ENCODE measurements at regions not wholly inside any gene's neighbourhood (a gene's known extent, or its start where the extent isn't known, plus 50 kb on each side); places are given as distances from the start of the nearest gene placed in this dataset.
A peak's percentile ranks its signal among the peaks of the same experiment; 100 is the strongest.

DNA sequence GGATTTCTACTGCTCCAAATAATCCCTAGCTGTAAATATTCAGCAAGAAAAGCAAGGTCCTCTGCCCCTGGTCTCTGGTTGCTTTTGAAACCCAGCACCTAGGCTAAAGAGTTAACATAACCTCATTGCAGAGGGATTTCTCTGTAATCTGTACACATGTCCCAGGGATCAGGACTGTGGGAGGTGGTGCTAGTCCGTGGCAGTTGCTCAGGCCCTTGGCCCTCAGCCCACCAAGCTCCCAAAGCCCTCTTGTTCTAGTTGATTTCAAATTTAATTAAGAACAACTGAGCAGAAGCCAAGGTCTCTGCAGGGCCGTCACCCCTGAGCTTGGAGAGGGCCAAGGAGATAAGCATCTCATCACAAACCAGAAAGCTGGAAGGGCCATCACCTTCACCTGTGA lies 181.1 kb downstream of the SOX9 start:
- DNase-seq (ENCODE audit: low spot score): no peak

DNA sequence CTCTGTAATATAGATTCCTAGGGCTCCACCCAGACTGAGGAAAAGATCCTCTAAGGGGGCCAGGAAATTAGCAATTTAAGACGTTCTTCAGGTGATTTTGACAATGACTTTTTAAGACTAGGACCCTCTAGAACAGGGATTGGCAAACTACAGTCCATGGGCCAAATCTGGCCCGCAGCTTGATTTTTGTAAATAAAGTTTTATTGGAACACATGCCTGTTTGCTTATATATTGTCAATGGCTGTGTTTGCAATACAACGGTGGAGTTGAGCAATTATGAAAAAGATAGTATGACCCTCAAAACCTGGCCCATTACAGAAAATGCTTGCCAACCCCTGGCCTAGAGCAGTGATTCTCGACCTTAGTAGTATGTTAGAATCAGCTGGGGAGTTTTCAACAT lies 181.9 kb downstream of the SOX9 start:
- no peak for DNase-seq (ENCODE audit: low spot score)

DNA sequence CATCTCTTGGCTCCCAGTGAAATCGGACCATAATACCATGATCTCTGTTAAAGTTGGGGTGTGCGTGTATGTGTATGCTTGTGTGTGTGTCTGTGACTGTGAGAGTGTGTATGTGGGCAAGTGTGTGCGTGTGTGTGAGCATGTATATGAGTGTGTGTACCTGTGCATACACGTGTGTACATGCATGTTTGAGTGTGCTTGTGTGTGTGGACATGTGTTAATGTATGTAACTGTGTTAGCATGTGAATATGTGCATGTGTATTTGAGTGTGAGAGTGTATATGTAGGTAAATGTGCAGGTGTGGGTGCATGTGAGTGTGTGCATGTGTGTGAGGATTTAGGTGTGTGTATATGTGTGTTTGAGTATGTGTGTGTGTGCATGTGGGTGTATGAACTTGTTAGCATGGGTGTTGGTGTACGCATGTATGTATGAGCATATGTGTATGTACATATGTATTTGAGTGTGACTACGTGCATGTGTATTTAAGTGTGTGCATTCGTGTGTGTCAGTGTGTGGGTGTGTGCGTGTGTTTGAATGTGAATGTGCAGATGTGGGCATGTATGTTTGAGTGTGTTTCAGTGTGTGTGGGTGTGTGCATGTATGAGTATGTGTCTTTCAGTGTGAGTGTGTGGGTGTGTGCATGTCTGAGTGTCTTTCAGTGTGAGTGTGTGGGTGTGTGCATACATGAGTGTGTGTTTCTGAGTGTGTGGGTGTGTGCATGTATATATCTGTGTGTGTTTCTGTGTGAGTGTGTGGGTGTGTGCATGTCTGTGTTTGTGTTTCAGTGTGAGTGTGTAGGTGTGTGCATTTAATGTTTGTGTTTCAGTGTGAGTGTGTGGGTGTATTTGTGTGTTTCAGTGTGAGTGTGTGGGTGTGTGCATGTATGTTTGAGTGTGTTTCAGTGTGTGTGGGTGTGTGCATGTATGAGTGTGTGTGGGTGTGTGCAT lies 183.2 kb downstream of the SOX9 start:
- DNase-seq (ENCODE audit: low spot score): no peak

DNA sequence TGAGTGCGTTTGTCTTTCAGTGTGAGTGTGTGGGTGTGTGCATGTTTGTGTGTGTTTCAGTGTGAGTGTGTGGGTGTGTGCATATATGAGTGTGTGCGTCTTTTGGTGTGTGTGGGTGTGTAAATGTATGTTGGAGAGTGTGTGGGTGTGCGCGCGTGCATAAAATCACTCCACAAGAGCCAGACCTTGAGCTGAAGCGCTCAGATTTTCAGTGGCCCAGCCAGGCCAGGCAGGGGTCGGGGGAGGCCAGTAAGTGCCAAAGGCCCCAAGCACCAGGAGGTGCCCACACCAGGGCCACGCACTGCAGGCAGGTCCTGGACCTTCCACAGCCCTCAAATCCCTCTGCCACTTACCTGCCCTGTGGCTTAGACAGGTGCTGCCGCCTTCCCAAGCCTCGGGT lies 184.0 kb downstream of the SOX9 start:
- DNase-seq (ENCODE audit: low spot score): no peak

DNA sequence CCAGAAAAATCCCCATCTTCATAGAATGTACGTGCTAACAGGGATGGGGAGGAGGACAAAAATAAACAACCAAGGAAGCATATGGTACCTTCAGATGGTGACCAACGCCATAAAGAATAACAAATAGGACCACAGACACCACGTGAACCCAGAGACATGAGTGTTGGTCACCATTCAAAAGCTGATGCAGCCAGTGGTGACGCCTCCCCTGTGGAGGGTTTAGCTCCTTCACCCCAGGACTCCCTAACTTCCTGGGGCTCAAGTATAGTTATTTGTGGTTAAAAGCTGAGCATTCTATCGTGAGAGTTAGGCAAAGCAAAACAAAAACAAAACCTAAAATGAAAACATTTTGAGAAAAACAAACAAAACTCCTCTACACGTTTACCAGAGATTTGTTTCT lies 184.7 kb downstream of the SOX9 start:
- DNase-seq (ENCODE audit: low spot score): no peak

DNA sequence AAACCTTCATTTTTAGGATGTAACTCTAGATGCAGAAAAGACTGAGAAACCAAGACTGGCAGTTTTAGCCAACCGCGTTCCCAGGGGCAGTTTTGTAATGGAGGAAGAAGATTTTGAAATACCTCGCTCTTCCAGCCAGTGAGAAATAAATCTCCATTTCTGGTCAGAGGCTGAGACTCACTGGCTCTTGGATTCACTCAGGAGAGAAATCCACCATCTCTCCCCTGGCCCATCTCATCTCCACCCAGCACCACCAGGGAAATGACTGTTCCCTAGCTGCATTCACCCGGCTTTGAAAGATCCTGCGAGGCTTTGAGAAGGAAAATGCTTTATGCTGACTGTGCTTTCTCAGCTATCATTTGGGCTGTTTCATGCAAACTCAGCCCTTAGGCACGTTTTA lies 185.2 kb downstream of the SOX9 start:
- no peak for DNase-seq (ENCODE audit: low spot score)

DNA sequence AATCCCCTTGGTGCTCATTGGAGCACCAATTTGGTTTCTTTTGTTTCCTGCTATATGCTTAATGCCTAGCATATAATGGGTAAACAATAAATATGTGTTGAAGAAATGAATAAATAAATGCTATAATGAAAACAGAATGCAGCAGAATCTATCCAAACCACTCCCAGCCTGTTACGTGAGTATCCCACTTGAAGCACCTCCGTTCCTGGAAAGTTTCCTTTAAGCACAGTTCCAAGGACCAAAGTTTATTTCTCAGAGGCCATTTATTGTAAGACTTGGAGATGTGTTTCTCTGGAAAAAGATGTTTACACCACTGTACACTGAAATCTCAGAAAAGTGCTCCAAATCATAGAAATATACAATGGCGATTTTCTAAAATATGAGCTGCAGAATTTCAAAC lies 187.0 kb downstream of the SOX9 start:
- DNase-seq (ENCODE audit: low spot score): no peak

DNA sequence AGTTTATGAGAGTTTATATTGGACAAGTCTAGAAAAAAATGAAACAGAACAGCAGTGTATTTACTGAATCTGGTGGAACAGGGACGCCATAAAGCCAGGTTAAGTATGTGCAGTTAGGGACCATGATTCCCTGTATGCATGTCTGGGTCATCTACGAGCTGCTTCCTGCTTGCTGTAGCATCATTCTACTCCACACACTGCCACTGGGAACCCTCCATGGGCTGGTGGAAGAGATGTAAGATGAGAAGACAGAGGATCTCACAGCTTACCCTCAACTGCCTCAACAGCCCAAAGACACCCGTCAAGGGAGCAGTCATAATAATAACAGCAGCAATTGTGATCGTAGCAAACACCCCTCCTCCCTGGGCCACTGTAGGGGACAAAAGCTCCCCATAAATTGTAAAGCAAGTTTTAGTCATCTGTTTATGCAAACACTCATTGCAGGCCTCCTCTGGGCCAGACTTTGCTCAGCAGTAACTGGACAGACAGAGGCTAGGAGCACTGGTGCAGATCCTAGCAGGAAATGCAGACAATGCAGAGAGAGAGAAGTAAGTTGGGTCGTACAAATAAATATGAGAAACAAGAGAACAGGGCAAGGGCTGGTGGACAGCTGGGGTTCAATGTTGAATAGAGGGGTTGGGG lies 188.0 kb downstream of the SOX9 start:
- no peak for DNase-seq (ENCODE audit: low spot score)

DNA sequence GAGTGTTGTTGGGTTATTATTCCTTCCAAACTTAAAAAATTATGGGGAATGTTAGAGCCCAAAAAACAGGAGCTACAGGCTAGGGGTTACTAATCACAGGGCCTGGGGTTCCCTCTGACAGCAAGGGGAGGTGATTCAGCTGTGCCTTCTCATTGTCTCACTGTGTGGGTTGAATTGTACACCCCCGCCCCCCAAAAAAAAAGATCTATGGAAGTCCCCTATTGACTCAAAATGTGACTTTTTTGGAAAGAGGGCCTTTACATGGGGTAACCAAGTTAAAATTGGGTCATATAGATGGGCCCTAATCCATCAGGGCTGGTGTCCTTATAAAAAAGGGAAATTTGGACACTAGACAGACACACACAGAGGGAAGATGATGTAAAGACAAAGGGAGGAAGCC lies 190.2 kb downstream of the SOX9 start:
- DNase-seq (ENCODE audit: low spot score): no peak

DNA sequence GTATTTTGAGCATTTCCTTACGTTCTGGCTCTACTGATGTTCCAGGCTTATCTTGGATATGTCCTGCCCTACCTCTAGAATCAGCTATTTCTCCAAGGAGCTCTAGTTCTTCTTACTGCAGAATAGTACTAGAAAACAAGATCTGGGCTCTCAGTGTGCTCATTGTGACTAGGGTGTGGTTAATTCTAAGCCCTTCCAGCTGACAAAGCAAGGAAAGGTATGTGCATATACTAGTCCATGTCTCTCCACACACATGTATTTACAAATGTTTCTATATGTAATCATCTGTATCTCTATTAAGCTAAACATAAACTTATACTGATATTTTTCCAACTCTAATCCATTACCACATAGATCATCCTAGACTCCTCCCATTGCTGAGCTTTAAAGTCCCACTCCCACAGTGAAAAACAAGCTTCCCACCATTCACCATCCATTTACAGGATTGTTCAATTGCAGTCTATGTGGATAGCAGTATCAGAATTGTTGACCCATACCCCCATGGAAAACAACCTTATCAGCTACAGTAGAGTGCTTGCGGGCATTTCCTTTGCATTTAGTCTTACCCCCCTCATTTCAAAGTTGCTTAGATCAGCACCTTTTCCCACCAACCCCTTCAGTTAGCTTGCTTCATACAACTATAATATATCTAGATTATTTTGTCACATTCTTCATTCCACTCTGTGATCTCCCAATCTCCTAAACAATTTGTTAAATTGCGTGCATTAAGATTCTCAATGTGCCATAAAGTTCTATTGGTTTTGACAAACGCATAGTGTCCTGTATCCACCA lies 194.5 kb downstream of the SOX9 start:
- no peak for DNase-seq (ENCODE audit: low spot score)

DNA sequence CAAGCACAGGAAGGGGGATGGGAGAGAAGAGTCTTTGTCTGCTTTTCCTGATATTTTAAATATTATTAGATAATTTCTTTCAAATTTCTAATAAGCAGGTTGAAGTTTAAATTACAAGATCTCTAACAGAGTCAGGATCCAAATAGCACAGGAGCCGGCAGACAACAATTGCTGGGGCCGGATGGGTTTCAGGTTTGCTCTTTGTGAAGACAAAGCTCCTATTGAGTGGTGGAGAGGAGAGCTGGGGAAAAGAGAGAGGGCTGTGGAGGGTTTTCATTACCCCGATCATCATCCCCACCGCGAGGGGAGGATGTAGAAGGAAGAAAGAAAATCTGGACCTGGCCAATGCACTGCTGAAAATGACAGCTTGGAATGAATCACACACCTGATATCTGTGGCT lies 197.3 kb downstream of the SOX9 start:
- DNase-seq (ENCODE audit: low spot score): no peak

DNA sequence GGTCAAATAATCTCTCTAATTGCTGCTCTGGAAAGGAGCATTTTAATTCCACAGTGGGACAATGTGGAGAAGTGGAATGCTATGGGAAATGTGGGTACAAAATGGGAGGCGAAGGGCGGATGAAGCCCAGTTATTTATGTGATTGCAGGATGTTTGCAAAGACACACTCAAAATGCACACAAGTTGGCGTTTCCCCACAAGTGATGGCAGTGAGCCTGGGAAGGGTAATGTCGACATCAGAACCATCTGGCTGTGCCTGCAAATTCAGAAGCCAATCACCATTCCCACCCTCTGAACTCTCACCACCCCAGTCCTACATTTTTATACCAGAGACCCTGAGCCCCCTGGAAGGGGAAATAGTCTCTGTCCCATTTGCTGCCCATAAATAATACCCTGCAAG lies 201.1 kb downstream of the SOX9 start:
- DNase-seq (ENCODE audit: low spot score): no peak

DNA sequence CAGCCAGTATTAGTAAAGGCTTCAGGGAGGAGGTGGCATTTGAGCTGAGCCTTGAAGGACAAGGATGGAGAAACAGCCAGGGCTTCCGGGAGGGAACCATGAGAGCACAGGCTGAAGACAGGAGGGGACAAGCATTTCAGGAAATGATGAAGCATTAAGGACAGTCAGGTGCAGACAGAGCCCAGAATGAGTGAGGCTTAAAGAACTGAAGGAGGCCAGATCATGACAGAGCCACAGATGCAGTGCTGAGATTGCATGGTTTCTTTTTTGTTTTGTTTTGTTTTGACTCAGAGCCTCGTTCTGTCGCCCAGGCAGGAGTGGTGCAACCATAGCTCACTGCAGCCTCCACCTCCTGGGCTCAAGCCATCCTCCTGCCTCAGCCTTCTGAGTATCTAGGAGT lies 211.5 kb downstream of the SOX9 start:
- DNase-seq (ENCODE audit: low spot score): no peak

DNA sequence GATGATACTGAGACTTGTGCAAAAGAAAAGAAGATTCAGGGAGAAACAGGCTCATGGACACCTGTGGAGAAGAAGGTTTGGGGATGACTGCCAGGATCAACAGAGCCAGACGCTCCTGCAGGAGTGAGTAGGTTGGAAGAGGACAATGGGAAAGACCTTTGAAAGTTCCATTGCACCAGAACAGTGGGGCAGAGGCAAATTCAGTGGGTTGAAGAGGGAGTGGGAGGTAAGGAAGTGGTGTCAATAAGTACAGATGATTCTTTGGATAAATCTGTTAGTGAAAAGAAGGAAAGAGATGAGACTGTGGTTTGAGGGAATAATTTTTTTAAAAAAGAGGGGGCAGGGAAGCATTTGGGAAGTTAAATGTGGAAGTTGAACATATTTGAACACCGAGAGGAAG lies 212.8 kb downstream of the SOX9 start:
- DNase-seq (ENCODE audit: low spot score): no peak

DNA sequence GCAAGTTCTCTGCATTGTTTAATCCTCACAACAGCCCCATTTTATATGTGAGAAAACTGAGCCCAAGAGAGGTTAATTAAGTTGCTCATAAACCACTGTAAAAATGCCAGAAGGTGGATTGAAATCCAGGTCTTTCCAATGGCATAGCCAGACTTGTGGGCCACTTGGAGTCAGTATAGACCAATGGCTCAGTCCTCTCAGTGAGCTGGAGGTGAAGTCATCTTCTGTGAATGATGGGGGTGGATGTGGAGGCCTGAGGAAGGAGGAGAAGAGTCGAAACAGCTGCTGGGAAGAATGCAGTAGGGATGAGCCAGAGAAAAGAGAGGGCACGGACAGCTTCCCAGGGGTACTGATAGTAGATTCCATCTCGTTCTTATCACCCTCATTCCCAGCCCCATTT lies 213.4 kb downstream of the SOX9 start:
- DNase-seq (ENCODE audit: low spot score): no peak

DNA sequence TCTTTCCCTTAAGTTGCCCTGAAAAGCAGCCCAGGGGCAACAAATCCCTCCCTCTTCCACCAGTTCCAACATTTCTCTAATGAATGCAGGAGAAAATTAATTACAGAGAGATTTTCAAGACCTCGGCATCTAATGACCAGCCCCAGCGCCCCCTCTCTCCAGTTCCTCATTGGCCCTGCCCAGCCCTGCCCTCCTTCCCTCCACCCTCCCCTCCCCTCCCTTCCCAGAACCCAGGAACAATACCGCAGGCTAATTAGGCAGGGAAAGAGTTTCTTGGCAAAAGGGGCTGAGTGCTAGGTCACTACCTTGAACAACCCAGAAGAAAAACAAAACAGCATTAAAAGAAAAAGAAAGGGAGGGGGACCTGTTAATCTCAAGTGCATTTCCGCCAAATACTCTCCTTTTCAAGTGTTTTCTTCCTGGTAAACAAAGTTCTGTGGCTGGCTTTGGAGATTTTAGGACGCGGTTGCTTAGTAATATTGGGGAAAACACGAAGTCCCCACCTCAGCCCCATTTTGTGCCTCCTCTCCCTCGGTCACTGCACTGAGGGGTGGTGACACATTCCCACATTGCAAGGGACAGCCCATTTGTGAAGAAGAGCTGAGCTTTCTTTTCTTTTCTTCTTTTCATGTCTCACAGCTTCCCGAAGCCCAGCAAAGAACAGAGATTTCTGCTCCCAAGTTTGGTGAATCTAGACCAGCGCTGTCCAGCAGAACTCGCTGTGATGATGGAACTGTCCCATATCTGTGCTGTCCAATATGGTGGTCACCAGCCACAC lies 215.4 kb downstream of the SOX9 start:
- peak; percentile 46 for DNase-seq (ENCODE audit: low spot score)

DNA sequence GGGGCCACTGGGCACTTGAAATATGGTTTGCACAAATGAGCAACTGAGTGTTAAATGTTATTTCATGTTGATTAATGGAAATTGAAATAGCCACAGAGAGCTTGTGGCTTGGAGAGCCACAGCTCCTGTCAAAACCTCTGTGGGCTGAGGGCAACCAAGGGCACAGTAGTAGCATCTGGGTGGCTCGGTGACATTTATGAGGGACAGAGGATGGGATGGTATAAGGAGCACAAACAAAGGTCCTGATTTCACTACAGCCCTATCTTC lies 215.9 kb downstream of the SOX9 start:
- no peak for DNase-seq (ENCODE audit: low spot score)

DNA sequence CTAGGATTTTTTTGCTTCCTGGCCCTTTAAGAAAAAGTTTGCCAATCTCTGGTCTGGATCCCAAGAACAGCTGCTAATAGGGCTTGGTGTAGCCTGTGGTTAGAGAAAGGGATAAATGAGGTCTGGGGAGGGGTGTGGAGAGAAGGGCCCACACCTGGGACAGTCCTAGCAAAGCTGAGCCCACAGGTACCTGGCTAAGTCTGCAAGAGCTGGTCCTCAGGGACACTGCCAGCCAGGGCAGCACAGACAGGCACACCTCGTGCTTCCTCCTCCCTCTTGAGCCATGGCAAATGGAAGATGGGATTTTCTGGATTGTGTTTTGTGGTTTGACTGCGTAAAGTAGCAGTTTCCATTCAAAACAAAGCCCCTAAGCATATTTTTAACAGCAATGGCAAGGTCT lies 217.5 kb downstream of the SOX9 start:
- DNase-seq (ENCODE audit: low spot score): no peak

DNA sequence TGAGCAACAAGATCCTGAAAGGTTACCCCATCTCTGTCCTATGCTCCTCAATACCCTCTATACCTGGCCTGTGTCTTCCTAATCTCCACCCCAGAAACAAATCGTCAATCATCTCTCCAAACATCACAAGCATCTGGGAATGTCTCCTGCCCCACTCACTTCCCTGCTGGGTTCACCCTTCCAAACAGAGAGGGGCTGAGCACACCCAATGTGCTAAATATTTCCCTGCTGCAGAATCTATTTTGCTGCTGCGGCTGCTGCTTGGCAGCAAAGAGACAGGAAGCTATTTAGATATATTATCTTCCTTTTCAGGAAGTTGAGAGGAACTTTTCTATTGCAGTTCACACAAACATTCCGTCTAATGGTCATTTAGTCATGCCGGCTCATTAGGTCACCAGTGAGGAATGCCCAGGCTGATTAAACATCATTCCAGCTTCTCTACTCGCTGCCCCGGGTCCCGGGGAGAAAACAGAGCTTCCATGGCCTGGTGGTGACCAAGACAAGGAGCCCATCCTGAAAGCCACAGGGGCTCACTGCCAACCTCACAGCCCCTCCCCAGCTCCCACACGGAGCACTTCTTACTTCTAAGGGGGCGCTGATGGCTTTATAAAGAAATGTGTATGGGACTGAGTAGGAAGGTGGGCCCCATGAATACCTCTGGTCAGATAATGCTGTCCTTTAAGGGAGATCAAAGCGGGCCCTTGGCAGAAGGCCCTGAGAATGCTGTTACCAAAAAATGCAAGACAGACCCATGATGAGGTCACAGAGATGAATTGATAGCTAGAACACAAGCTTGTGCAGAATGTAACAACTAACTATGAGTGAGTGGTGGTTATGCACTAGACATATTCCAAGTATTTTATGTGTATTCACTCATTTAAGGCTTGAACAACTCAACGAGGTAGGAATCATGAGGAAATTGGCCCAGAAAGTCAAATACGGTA lies 218.3 kb downstream of the SOX9 start:
- no peak for DNase-seq (ENCODE audit: low spot score)

DNA sequence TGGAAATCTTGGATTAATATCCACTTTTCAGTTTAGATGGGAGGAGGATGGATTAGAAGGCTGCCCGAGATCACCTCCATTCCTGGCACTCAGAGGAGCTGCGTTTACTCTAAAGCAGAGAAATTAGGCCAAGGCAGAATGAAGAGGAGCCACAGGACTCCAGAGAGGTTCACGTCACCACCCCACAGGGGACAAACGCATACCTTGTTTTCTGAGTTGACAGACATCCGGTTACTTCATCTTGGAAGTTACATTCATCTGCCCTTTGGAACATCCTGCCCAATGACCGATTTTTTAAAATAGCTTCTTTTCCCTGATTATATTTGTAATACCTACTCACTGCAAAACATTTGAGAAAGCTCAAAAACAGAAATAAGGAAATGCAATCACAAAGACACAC lies 220.0 kb downstream of the SOX9 start:
- DNase-seq (ENCODE audit: low spot score): no peak

DNA sequence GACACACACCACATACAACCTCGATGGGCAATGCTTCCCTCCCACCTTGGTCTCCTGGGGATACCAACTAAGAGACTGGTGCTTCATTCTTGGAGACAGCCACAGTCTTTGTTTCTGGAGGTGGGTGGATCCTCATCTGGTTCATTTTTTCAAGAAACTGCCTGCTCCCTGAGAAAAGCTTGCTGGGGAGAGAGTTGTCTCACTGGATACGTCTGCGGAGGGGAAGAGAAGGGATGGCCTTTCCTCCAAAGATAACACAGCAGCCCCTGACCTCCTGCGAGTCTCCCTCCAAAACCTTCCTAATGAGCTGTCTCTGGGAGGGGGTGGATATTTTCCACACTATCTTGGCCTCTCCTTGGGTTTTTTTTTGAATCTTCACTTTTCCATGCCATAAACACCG lies 221.2 kb downstream of the SOX9 start:
- DNase-seq (ENCODE audit: low spot score): no peak
